ENCODE measurements at regions not wholly inside any gene's neighbourhood (a gene's known extent, or its start where the extent isn't known, plus 50 kb on each side); places are given as distances from the start of the nearest gene placed in this dataset.

GRCh38 chr3:106366352-106366751 lies 497.5 kb upstream of the CBLB start:
- no peak for TF ChIP-seq CTCF (conservative IDR thresholded peaks at IDR 0.05; ENCODE audit: low read depth in 2 of 2)
- TF ChIP-seq ETS1 (IDR thresholded peaks at IDR 0.05) = no peak
- no peak for TF ChIP-seq POLR2AphosphoS5 (IDR thresholded peaks at IDR 0.05; ENCODE audit: low read depth)
- TF ChIP-seq EZH2phosphoT487 (IDR thresholded peaks at IDR 0.05; ENCODE audit: unreplicated experiment) = no peak
- TF ChIP-seq CREB1 (CRISPR knock-in tag; IDR thresholded peaks at IDR 0.05; ENCODE audit: low read depth) = no peak
- TF ChIP-seq JUNB (IDR thresholded peaks at IDR 0.05; ENCODE audit: unreplicated experiment) = no peak
- TF ChIP-seq REST (IDR thresholded peaks at IDR 0.05; ENCODE audit: unreplicated experiment) = no peak
- no peak for TF ChIP-seq EZH2 (IDR thresholded peaks at IDR 0.05; ENCODE audit: low read depth, unreplicated experiment)
- TF ChIP-seq NANOG (IDR thresholded peaks at IDR 0.05; ENCODE audit: borderline replicate concordance) = no peak
- TF ChIP-seq STAT1 (IDR thresholded peaks at IDR 0.05; ENCODE audit: unreplicated experiment) = no peak
- no peak for TF ChIP-seq ZNF331 (CRISPR knock-in tag; IDR thresholded peaks at IDR 0.05; ENCODE audit: low read depth)

All from GM23338 (cell line).